ENCODE measurements at regions not wholly inside any gene's neighbourhood (a gene's known extent, or its start where the extent isn't known, plus 50 kb on each side); places are given as distances from the start of the nearest gene placed in this dataset.
"Not testable (repeated sequence)": the region's sequence is repeated elsewhere in the genome, so short reads cannot be mapped to it uniquely, and the experiment has no call there.

DNA sequence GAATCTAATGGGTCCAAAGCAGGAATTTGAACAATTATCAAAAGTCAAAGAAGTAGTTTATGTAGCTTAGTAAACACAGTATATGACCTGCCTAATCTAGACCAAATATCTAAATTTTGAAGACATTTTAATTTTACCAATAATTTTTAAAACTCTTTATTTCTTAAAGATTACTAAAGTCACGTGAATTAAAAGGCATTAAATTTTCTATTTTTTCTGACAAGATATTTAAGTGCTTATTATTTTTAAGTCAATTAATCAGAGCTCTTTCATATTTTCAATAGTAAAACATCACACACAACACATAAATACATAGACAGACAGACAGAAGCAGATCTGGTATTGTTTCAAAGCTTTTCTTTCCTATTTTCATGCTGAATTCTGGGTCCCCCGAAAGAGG, 89.5 kb downstream of the ZNF467 start:
- in situ Hi-C loops (cut with HindIII; ENCODE audit: low sequenced_read_pairs), result loop anchor here (5.0 kb wide), 1 partner anchor 48 kb away; no protein-coding TSS in a partner anchor

DNA sequence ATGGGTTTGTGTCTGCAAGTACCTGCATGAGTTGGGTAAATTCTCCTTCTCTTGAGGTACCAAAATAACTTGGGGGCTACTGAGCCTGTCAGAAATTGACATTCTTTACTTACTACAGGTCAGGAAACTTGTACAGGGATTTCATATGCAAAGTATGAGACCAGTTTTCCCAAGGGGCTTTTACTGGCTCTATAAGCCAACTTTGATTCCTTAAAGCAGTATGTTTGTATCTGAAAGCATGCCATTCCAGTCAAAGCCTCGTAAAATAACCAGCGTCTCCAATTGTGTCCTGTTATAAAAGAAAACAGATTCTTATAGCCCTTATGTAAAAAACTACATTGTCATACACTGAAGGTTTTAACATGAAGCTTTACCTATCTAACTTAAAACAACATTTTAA, 90.2 kb downstream of the ZNF467 start:
- in situ Hi-C loops (cut with HindIII; ENCODE audit: low sequenced_read_pairs), result loop anchor here (5.0 kb wide), 1 partner anchor 49 kb away; no protein-coding TSS in a partner anchor

DNA sequence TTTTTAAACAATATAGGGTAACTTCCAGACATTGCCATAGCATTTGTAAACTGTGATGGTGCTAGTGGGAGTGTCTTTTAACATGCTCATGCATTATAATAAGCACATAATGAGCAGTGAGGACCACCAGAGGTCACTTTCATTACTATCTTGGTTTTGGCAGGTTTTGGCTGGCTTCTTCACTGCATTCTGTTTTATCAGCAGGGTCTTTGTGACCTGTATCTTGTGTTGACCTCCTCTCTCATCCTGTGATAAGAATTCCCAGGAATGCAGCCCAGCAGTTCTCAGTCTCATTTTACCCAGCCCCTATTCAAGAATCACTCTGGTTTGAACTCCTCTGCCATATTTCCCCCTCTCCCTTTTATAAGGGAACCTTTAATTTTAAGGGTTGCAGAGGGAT, 91.3 kb downstream of the ZNF467 start:
- in situ Hi-C loops (cut with HindIII; ENCODE audit: low sequenced_read_pairs), result loop anchor here (5.0 kb wide), 1 partner anchor 50 kb away; no protein-coding TSS in a partner anchor

DNA sequence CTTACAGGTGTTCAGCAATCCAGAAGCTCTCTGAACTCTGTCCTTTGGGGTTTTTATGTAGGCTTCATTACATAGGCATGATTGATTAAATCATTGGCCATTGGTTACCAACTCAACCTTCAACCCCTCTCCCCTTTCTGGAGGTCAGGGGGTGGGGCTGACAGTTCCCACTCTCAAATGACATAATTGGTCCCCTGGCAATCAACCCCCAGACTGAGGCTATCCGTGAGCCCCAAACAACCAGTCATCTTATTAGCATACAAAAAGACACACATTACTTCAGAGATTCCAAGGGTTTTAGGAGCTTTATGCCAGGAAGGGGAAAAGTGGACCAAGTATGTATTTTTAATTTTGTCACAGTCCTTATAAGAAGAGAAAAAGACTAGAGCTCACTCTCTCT, 92.1 kb downstream of the ZNF467 start:
- in situ Hi-C loops (cut with HindIII; ENCODE audit: low sequenced_read_pairs), result loop anchor here (5.0 kb wide), 1 partner anchor 51 kb away; no protein-coding TSS in a partner anchor

DNA sequence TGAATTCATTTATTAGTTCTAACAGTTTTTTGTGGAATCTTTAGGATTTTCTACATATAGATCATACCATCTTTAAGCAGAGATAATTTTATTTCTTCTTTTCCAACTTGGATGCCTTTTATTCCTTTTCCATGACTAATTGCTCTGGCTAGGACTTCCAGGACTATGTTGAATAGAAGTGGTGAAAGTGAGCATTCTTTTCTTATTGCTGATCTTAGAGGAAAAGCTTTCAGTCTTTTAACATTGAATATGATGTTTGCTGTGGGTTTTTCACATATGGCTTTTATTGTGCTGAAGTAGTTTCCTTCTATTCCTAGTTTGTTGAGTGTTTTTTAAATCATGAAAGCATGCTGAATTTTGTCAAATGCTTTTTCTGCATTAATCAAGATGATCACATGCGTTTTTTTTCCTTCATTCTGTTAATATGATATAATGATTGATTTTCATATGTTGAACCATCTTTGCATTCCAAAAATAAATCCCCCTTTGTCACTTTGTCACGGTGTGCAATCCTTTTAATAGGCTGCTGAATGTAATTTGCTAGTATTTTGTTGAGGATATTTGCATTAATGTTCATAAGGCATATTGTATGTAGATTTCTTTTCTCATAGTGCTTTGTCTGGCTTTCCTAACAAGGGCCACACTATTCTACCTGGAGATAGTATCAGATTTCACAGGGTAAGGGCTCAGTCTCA, 92.9 kb downstream of the ZNF467 start:
- in situ Hi-C loops (cut with HindIII; ENCODE audit: low sequenced_read_pairs), result loop anchor here (5.0 kb wide), 1 partner anchor 52 kb away; no protein-coding TSS in a partner anchor

DNA sequence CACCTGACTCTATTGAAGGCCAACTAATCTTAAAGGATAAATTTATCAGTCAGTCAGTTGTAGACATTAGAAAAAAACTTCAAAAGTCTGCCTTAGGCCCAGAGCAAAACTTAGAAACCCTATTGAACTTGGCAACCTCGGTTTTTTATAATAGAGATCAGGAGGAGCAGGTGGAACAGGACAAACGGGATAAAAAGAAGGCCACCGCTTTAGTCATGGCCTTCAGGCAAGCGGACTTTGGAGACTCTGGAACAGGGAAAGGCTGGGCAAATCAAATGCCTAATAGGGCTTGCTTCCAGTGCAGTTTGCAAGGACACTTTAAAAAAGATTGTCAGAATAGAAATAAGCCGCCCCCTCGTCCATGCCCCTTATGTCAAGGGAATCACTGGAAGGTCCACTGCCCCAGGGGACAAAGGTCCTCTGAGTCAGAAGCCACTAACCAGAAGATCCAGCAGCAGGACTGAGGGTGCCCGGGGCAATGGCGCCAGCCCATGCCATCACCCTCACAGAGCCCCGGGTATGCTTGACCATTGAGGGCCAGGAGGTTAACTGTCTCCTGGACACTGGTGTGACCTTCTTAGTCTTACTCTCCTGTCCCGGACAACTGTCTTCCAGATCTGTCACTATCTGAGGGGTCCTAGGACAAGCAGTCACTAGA, 98.5 kb downstream of the ZNF467 start:
- in situ Hi-C loops (cut with HindIII; ENCODE audit: low sequenced_read_pairs), result not testable (repeated sequence)

DNA sequence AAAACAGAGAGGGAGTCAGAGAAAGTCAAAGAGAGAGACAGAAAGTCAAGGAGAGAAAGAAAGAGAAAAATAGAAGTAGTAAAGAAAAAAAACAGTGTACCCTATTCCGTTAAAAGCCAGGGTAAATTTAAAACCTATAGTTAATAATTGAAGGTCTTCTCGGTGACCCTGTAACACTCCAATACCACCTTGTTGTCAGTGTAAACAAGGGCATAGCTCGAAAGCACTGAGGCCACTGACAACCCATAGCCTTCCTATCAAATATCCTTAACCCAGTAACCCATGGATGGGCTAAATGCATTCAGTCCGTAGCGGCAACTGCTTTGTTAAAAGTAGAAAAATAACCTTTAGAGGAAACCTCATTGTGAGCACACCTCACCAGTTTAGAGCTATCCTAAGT, 100.4 kb downstream of the ZNF467 start:
- in situ Hi-C loops (cut with HindIII; ENCODE audit: low sequenced_read_pairs), result no loop called here

DNA sequence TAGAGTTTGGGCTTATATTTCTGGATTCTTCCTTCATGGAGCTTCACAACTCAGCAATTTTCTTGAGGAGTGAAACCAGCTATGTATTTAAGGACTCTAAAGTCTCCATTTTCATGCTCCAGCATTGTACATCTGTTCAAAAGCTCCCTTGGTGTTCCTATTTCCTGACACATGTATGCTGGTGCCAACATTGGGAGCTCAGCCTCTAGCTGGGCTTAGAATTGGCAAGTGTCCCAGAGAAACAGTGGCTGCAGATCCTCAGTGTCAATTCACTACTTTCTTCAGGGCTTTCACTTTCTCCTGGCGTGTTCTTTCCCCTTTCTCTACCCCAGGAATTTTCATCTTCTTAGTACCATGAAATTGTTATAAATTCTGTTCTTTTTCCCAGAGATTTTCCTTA, 103.1 kb downstream of the ZNF467 start:
- in situ Hi-C loops (cut with HindIII; ENCODE audit: low sequenced_read_pairs), result no loop called here

DNA sequence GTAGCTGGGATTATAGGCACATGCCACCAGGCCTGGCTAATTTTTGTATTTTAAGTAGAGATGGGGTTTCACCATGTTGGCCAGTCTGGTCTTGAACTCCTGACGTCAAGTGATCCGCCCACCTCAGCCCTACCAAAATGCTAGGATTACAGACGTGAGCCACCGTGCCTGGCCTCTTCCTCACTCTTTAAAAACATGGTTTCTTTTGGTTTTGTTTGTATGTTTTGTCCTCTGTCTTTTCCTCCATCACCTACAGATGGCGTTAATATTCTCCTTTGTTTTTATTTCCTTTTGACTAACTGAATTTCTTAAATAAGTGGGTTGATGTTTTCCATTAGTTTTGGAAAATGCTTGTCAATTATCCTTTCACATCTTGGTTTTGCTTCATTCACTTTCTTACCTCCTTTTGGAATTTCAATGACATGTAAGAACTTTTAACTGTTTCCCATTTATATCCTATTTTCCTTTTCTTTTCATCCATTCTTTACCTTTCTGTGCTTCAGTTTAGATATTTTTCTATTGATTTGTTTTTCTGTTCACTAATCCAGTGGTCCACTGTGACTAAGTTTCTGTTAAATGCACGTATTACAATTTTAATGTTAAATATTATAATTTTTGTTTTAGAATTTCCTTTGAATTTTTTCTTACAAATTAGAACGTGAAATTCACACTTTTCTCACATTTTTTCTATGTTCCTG, 104.1 kb downstream of the ZNF467 start:
- in situ Hi-C loops (cut with HindIII; ENCODE audit: low sequenced_read_pairs), result loop anchor here (10.0 kb wide), 1 partner anchor 56 kb away; no protein-coding TSS in a partner anchor

DNA sequence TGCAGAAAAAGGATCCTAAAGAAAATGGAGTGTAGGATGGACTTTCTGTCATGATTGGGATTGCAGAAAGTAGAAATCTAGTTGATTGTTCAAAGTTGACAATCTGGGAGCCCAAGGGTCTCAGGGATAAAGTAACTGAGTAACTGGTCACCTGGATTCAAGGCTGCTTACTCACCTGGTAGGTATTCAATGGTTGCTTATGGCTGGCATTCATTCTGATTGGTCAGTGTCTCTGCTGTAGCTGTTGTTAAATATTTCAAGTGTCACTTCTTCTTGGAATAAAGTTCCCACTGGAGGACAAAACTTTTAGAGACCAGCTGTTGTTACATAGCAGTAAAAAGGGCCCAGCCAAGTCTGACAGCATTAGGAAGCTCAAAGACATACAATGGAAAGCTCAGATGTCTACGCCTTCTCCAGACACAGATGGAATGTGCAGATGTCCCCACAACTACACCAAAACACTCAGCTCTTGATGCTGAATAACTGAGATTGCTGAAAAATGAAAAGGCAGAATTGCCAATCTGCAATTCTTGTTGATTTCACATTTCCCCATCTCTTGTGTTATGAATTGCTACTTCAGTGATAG, 106.9 kb downstream of the ZNF467 start:
- in situ Hi-C loops (cut with HindIII; ENCODE audit: low sequenced_read_pairs), result loop anchor here (10.0 kb wide), 1 partner anchor 58 kb away; no protein-coding TSS in a partner anchor

DNA sequence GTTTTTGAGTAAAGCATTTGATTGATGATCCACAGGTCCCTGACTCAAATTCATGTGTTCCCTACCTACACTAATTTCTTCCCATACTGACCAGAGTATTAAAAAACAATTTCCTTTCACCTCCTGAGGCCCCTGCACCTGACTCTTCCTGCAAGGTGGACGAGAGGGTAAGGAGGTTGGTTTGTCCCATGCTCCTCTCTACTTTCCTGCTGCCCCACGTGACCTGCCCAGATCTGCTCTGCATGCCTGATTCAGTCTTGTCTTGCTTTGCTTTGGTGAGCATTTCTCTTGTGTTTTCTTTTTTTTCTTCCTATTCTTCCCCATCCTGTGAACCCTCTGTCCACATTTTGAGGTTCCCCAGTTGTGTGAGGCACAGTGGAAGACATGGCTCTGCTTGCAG, 107.8 kb downstream of the ZNF467 start:
- in situ Hi-C loops (cut with HindIII; ENCODE audit: low sequenced_read_pairs), result loop anchor here (10.0 kb wide), 1 partner anchor 59 kb away; no protein-coding TSS in a partner anchor

DNA sequence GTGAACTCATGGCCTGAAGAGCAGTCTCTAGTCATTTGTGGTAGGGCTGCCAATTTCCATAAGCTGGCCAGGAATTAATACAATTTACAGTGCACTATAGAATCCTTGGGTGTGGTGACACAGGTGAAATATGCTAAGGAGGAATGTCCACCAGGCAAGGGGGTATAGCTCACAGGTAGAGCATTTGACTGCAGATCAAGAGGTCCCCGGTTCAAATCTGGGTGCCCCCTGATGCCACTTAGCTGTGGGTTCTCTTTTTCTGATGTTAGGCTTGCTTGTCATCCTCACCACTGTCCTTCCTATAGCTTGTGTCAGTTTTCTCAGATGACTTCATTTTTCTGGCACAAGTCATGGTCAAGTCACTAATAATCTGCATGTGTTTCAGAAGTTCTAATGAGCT, 108.7 kb downstream of the ZNF467 start:
- in situ Hi-C loops (cut with HindIII; ENCODE audit: low sequenced_read_pairs), result loop anchor here (5.0 to 10.0 kb wide), 2 partner anchors 60 to 88 kb away; no protein-coding TSS in a partner anchor

DNA sequence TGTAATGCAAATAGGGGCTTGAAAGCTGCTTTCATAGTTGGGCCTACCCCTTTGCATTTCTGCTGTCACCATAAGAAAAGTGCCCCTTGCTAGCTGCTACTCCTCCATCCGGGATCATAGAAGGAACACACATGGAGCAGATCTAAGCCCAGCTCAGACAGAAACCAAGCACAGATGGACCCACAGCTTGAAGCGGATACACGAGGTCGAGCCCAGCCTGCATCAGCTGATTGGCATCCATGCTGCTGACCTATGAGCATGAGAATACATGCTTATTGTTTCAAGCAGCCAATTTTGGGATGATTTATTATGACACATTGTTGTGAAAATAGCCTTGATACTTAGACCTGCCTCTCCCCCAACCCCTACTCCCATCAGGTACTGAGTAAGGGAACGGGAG, 109.2 kb downstream of the ZNF467 start:
- in situ Hi-C loops (cut with HindIII; ENCODE audit: low sequenced_read_pairs), result loop anchor here (5.0 to 10.0 kb wide), 2 partner anchors 61 to 88 kb away; no protein-coding TSS in a partner anchor

DNA sequence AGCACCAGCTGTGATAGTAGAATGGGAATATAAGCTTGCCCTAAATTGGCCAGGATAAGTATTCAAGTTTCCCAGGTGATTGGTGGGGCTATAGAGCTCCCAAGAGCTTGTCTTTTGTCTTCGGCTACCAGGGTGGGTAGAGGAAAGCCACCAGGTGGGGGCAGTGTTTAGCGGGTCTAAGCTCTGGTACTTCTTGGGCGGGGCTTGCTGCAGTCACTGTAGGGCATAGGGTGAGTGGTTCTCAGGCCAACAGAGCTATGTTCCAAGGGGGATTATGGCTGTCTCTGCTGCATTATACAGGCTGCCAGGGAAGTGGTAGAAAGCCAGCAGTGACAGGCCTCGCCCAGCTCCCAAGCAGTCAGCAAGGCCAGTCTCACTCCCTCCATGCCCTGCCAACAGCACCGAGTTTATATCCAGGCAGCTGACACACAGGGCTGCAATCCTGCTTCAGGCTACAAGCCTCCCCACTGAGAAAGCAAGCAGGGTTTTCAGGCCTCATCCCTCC, 110.7 kb downstream of the ZNF467 start:
- in situ Hi-C loops (cut with HindIII; ENCODE audit: low sequenced_read_pairs), result loop anchor here (5.0 to 10.0 kb wide), 2 partner anchors 62 to 90 kb away; no protein-coding TSS in a partner anchor

DNA sequence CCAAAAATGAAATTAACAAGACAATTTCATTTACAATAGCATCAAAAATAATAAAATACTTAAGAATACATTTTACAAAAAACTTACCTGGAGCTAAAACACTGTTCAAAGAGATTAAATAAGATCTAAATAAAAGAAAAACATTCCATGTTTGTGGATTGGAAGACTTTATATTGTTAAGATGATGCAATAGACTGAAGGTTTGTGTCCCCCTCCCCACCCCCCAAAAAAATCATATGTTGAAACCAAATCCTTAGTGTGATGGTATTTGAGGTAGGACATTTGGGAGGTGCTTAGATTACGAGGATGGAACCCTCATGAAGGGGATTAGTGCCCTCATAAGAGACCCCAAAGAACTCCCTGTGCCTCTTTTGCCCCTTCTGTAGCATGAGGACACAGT, 117.6 kb downstream of the ZNF467 start:
- in situ Hi-C loops (cut with HindIII; ENCODE audit: low sequenced_read_pairs), result no loop called here

DNA sequence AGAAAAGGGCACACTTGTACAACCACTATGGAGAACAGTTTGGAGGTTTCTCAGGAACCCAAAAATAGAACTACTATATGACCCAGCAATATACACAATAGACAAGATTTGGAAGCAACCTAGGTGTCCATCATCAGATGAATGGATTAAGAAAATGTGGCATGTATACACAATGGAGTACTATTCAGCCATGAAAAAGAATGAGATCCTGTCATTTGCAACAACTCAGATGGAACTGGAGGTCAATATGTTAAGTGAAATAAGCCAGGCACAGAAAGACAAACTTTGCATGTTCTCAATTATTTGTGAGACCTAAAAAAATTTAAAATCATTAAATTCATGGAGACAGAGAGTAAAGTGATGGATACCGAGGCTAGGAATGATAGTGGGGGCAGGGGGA, 118.8 kb downstream of the ZNF467 start:
- in situ Hi-C loops (cut with HindIII; ENCODE audit: low sequenced_read_pairs), result no loop called here

DNA sequence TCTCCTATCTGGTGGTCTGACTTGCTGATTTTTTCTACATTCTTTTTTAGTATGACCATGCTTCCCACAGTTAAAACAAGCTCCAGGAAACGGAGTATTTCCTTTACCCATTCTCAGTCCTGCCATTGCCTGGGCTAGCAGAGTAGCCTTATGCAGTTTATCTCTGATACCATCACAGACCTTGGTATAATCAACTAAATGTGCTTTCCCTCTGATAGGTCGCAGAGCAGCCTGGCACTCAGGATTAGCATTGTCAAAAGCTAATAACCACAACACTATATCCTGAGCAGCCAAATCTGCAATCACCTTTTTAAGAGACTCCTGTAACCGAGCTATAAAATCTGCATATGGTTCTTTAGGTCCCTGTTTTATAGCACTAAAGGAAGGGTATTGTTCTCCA, 123.2 kb downstream of the ZNF467 start:
- in situ Hi-C loops (cut with HindIII; ENCODE audit: low sequenced_read_pairs), result not testable (repeated sequence)

DNA sequence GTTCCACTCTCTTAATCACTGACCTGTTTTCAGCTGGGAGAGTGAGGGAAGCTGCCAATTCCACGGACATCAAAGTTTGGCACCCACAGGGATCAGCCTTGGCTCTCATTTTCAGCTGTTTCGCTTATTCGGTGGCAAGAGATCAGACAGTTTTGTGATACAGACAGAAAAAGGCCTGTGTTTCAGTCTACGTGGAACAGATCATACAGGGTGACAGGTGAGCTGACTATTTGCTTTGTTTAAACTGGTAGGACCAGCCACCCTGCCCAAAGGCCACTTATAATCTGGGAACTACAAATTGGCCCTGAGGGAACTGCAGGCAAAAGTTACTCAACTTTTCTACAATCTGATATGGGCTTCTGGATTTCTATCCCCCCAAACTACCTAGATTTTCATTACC, 128.6 kb downstream of the ZNF467 start:
- in situ Hi-C loops (cut with HindIII; ENCODE audit: low sequenced_read_pairs), result no loop called here

DNA sequence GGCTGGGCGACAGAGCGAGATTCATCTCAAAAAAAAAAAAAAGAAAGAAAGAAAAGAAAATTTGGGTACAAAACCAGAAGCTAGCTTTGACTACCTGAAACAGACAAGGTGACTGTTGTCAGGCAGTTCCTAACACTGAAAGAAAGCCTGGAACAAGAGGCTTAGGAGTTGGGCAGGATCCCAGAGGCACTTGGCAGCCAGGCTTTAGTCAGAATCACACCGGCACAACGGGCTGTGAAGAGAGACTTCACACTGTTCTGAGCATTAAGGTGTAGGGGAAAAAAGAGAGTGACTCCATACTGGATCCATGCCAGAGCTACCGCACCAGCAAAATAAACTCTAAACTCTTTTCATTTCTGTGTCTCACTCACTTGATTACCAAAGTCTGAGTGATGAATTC, 130.8 kb downstream of the ZNF467 start:
- in situ Hi-C loops (cut with HindIII; ENCODE audit: low sequenced_read_pairs), result no loop called here

DNA sequence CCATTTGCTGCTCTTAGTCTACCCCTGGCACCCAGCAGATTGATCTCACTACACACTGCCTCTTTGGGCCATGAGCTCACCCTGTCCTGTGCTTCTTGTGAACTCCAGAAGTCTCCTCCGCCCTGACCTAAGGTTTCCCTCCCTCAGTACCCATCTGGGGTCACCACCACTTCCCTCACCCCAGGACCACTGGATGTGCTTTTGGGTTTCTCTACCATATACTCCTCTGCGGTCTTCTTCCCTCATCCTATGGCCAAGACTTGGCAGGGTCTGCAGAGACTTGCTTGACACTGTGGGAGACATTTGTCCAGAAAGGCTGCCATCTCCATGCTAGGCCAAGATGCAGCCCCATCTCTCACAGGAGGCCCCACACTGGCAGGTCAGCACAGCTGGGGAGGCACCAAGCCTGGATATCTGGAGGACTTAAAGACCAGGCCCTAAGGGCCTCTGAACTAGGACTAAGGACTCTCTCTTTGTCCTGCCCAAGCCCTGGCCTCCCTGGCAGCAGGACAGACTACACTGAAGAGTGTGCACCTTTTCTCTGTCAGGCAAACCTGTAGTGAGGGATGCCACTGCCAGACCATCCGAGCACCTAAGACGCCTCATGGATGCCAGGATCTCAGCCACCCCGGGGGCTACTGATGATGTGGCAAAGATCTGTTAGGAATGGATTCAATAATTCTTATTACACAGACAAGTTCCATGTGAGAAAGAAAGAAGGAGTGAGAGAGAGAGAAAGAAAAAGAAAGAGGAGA, 134.6 kb downstream of the ZNF467 start:
- in situ Hi-C loops (cut with HindIII; ENCODE audit: low sequenced_read_pairs), result no loop called here
